ENCODE measurements at regions not wholly inside any gene's neighbourhood (a gene's known extent, or its start where the extent isn't known, plus 50 kb on each side); places are given as distances from the start of the nearest gene placed in this dataset.

DNA sequence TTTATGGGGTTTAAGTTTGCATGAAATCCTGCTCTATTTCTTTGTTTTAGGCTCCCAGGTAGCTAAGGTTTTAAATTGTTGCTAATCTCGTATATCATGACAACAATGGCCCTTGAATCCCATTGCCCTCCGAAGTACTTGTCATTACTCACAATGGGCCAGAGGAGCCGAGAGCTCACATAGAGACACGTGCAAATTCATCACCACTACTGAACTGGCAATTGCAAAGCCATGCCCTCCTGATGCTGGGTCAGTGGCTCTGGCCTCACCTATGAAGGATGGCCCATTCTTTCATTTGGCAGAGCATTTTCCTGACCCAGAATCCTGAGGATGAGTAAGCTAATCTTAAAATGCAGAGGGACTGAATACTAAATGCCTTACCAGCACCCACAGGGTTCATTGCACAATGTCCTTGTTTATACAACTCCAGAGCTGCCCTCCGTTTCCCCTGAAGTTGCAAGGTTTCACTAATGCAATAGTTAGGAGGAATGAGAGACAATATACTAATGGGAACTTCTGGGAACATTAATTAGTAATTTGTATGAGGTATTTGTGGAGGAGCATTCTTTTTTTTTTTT lies 71.6 kb upstream of the GAREM1 start:
- no peak for DNase-seq (ENCODE audit: low spot score)

DNA sequence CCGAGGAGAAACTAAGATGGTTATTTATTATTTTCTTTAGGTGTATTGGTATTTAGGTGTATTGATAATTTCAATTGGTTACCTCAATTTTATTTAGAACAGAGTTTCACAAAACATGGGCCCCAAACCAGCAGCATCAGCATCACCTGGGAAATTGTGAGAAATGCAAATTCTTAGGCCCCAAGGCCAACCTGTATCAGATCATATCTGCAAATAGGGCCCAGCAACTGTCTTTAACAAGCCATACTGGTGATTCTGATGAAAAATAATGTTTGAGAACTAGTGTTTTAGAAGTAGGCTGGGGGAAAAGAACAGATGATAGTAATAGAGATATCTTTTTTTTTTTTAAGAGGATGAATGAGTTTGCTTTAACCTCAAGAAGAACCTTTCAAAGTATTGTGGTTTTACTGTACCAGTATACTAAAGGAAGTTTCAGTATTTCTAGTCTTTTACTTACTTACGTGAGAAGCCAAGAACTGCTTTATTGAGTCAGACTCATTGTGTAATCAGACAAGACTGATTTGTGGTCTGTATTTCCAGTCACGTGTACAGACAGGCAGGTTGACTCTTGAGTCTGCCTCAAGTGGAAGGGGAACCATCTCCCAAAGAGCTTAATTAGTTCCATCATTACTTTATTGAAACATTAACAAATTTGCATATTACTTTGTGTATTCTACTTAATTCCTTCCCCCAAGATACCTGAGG lies 60.4 kb upstream of the GAREM1 start:
- DNase-seq (ENCODE audit: low spot score), result no peak

DNA sequence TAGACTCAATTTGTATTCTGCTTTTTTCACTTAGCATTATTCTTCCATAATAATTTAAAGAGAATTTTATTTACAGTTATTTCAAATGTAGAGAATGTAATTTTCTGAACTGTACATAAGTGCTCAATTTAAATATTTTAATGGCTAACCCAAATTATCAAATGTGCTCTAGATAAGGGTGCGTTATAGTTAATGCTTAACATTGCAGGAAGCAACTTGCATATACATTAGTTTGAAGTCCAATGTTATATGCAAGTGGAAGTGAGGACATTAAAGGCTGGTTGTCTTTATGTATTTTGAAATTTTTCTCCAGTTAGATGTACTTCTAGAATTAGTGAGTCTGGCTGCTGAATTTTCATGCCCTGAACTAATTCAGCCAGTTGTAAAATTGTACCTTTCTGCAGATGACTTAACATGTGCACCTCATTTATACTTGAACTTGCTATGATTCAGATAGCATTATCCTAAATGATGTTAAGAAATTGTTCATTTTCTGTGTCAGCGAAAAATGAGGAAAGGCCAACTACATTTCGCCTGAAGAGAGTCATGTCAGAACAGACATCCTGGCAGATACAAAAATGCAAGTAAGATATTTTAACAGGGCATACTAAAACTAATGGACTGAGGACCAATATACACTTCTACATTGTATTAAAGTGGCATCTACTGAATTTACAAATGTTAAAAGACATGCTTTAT lies 59.2 kb upstream of the GAREM1 start:
- no peak for DNase-seq (ENCODE audit: low spot score)

DNA sequence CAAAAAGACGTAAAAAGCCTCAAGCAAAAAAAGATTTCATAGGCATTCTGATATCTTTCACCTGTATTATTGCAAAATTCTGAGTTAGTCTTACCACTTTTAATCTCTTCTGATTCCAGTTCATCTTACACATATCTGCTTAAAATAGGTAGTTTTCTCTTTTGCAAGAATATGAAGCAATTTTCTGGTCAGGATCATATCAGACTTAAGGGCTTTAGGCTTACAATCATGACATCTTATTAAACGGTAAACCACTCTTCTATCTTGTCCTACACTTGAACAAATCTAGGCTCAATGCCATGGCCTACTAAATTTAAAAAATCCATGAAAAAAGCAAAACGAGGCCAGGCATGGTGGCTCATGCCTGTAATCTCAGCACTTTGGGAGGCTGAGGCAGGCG lies 50.1 kb upstream of the GAREM1 start:
- DNase-seq (ENCODE audit: low spot score), result no peak
